HG02870 (cell line): ENCODE measurements at regions not wholly inside any gene's neighbourhood (a gene's known extent, or its start where the extent isn't known, plus 50 kb on each side); places are given as distances from the start of the nearest gene placed in this dataset.
"Not testable (repeated sequence)": the region's sequence is repeated elsewhere in the genome, so short reads cannot be mapped to it uniquely, and the experiment has no call there.

Source experiments
- ATAC-seq: cut with Tn5 transposase; IDR thresholded peaks from one replicate; pipeline ENCODE4 v1.9.1; 2021; ENCODE audit warnings: mild to moderate bottlenecking, moderate library complexity; ENCODE audit not compliant: unreplicated experiment

DNA sequence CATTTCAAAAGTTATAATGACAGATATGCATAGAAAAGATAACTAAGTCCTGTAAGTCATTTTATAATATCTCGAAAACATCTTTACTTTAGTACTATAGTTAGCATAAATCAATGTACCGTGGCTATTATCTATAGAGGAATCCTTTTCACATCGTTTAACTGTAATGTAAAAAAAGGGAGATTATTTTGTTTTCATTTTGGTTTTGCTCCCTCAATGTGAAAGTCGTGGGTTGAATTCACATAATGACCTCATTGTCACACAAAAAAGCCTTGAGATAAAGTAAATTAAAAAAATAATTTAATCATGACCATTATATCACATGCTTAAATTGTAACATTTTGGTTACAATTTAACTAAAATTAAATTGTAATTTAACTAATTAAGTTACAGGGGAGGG lies 560.5 kb upstream of the POT1 start:
- no peak for ATAC-seq

DNA sequence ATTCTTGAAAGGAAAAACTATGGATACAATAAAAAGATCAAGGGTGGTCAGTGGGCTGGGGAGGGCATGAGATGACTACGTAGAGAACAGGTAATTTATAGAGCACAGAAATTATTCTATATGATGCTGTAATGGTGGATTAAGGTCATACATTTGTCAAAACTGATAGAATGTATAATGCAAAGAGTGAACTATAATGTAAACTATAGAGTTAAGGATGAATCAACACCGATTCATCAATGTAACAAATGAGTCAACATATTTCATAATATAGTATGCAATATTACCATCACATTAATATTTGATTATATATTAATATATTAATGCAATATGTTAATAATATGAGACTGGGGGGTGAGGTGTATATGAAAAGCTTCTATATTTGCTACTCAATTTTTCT lies 555.6 kb upstream of the POT1 start:
- no peak for ATAC-seq

- no peak for ATAC-seq
These were observed 555.1 kb upstream of the POT1 start for GRCh38 chr7:125484755-125485154.

GRCh38 chr7:125481323-125481722 lies 551.7 kb upstream of the POT1 start:
- no peak for ATAC-seq

DNA sequence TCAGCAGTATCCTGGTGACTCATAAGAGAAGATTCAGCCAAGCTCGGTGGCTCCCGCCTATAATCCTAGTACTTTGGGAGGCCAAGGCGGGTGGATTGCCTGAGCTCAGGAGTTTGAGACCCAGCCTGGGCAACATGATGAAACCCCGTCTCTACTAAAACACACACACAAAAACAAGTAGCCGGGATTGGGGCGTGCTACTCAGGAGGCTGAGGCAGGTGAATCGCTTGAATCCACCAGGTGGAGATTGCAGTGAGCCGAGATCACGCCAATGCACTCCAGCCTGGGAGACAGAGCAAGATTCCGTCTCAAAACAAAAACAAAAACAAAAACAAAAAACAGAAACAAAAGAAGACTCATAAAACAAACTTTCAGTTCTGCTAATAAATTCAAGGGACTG lies 551.1 kb upstream of the POT1 start:
- no peak for ATAC-seq

GRCh38 chr7:125468855-125469174 lies 539.2 kb upstream of the POT1 start:
- ATAC-seq: no peak

DNA sequence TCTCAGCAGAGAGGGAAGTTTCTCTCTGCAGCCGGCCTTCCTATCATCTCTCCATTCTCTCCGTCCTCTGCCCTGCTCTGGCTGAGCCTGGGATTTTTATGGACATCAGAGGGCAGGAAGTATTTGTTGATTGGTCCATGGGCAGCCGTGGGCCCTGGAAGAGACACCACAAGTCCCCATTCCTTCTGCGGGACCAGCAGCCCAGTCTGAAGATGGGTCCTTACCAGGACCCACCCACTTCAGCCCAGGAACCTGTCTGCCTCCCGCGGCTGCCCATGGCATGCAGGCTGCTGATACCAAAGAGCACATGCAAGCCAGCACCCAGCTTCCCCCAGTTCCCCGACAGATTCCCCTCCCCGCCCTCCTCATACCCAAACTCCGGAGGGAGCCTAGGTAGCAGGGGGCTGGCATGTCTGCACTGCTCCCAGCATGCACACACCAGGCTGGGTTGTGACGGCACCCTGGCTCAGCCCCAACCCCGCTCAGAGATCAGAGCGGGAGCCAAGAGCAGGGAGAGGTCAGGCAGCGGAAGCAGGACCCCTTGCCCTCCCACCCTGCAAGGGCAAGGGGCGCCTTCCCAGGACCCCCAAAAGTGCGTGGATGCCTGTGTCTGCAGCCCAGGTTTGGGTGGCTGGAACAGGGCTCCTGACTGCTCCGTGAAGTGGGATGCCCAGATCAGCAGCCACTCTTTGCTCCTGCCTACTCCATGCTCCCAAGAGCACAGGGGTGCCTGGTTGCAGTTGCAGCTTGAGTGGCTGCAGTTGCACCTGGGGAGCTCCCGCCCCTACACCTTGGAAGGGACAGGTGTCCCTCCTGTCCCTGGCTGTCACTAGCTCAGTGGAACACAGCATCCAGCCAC lies 538.6 kb upstream of the POT1 start:
- ATAC-seq: no peak

DNA sequence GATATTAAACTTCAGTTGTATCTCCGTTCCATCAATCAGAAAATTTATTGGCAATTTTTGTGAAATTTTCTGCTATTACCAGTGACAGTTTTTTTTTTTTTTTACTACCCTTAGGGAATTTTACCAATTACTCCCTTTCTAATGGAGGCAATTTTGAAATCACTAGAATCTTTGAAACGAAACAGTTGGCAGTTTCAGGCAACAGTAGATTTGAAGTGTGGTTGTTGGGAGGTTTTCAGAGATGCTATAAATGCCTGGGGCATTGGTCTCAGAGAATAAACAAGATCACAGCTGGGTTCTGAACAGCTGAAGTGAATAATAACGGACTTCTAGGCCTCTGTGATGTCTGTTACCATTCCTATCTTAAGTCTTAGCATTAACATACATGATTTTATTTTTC lies 535.9 kb upstream of the POT1 start:
- ATAC-seq: no peak

DNA sequence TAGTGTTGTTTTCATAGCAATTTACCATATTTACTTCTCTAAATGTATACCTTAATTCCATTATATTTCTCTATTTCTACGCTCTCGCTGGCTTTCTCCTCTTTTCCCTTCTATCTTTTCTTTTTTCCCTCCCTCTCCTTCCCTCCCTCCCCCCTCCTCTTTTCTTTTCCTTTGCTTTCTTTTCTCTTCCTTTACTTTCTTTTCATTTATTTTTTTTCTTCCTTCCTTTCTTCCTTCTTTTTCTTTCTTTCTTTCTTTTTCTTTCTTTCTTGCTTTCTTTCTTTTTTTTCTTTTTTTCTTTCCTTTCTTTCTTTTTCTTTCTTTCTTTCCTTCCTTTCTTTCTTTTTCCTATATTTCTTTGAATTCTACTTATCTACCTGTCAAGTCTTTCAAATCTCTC lies 533.0 kb upstream of the POT1 start:
- no peak for ATAC-seq

DNA sequence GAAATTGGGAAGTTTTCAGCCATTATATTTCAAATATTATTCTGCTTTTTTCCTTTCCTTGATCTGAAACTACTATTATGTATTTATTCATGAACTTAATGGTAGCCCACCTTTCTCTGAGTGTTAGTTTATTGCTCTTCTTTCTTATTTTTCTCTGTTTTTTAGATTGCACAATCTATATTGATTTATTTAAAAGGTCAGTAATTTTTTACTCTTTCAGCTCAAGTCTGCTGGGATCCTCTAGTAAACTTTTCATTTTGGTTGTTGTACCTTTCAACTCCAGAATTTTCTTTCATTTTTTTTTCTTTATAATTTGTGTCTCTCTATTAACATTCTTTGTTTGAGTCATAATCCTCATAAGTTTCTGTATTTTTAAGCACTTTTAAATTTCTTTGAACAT lies 529.4 kb upstream of the POT1 start:
- ATAC-seq: no peak

GRCh38 chr7:125450749-125451148 lies 521.1 kb upstream of the POT1 start:
- no peak for ATAC-seq

GRCh38 chr7:125445836-125446235 lies 516.2 kb upstream of the POT1 start:
- no peak for ATAC-seq

GRCh38 chr7:125444864-125445263 lies 515.2 kb upstream of the POT1 start:
- no peak for ATAC-seq

- ATAC-seq: no peak
These were observed 506.6 kb upstream of the POT1 start for GRCh38 chr7:125436220-125436619.

DNA sequence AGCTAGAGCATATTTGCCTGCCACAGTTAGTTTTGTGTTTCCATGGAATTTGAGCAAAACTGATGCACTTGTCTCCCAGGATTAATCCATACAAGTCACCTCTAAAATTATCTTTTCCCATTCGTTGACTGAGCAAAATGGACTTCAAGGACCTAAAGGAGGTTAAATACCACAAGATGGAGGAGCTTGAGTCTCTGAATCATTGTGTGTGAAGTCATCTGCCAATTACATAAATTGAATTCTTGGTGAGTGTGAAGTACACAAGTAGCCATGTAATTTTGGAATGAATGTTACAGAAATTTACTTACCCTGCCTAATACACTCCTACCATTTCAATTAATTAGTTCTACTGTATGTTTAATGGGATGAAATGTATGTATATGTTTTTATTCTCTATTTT lies 501.7 kb upstream of the POT1 start:
- ATAC-seq: no peak

DNA sequence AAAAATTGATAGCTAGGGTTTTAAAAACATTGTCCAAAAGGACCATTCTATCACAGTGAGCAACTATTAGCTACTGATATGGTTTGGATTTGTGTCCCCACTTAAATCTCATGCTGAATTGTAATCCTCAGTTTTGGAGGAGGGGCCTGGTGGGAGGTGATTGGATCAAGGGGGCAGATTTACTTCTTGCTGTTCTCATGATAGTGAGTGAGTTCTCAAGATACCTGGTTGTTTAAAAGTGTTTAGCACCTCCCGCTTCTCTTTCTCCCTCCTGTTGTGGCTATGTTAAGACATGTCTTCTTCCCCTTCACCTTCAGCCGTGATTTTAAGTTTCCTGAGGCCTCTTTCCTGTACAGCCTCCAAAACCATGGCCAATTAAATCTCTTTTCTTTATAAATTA lies 500.4 kb upstream of the POT1 start:
- ATAC-seq: no peak

- no peak for ATAC-seq
These were observed 498.1 kb upstream of the POT1 start for GRCh38 chr7:125427676-125428075.

GRCh38 chr7:125425506-125425905 lies 495.9 kb upstream of the POT1 start:
- no peak for ATAC-seq

- no peak for ATAC-seq
These were observed 495.1 kb upstream of the POT1 start for GRCh38 chr7:125424721-125425120.

DNA sequence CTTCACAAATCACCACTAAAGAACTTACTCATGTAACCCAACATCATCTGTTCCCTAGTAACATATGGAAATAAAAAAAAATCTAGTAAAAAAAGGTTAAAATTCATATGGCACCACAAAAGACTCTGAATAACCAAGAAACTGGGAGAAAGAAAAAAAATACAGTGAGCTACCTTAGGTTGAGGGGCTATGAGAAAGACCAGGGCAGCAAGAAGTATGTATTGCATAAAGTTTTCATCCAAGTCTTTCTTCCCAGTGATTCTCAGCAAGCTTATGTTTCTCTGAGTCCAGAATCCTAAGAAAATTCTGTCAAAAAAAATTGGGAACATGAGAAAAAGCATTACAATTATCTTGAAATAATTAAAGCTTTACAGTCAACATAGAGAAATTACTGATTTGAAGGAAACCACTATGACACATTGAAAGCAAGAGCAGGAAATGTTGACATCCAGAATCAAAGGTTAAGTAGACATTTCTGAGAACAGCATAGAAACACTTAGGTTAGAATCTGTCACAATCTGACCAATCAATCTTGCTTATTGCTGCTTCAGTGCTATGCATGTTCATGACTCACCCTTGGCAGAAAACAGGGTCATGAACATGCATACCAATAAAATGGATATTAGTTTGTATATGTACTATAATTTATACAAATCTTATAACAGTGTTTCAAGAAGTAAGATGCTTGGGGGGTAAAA lies 494.0 kb upstream of the POT1 start:
- ATAC-seq: no peak

GRCh38 chr7:125421407-125421806 lies 491.8 kb upstream of the POT1 start:
- not testable (repeated sequence) for ATAC-seq

- ATAC-seq: no peak
These were observed 483.5 kb upstream of the POT1 start for GRCh38 chr7:125412890-125413665.
